ENCODE measurements at regions not wholly inside any gene's neighbourhood (a gene's known extent, or its start where the extent isn't known, plus 50 kb on each side); places are given as distances from the start of the nearest gene placed in this dataset.
"Not testable (repeated sequence)": the region's sequence is repeated elsewhere in the genome, so short reads cannot be mapped to it uniquely, and the experiment has no call there.

GRCh38 chr5:60488466-60489130, 211.4 kb downstream of the DEPDC1B start:
- DNase-seq (ENCODE audit: low read depth in 2 of 2): no peak

GRCh38 chr5:60487885-60488442, 212.0 kb downstream of the DEPDC1B start:
- DNase-seq (ENCODE audit: low read depth in 2 of 2): peak; percentile 32 to 36

- DNase-seq (ENCODE audit: low read depth in 2 of 2): no peak
These were observed 212.5 kb downstream of the DEPDC1B start for GRCh38 chr5:60487476-60487875.

- no peak for DNase-seq (ENCODE audit: low read depth in 2 of 2)
These were observed 214.6 kb downstream of the DEPDC1B start for GRCh38 chr5:60485361-60485760.

GRCh38 chr5:60483050-60483449, 216.9 kb downstream of the DEPDC1B start:
- DNase-seq (ENCODE audit: low read depth in 2 of 2): no peak

- DNase-seq (ENCODE audit: low read depth in 2 of 2): no peak
These were observed 217.7 kb downstream of the DEPDC1B start for GRCh38 chr5:60482301-60482700.

GRCh38 chr5:60479542-60479941, 220.4 kb downstream of the DEPDC1B start:
- DNase-seq (ENCODE audit: low read depth in 2 of 2): no peak

GRCh38 chr5:60477849-60478248, 222.1 kb downstream of the DEPDC1B start:
- no peak for DNase-seq (ENCODE audit: low read depth in 2 of 2)

- DNase-seq (ENCODE audit: low read depth in 2 of 2): no peak
These were observed 226.3 kb downstream of the DEPDC1B start for GRCh38 chr5:60473654-60474053.

GRCh38 chr5:60473027-60473426, 226.9 kb downstream of the DEPDC1B start:
- DNase-seq (ENCODE audit: low read depth in 2 of 2): not testable (repeated sequence)

GRCh38 chr5:60470881-60471280, 229.1 kb downstream of the DEPDC1B start:
- DNase-seq (ENCODE audit: low read depth in 2 of 2): no peak

- no peak for DNase-seq (ENCODE audit: low read depth in 2 of 2)
These were observed 230.7 kb downstream of the DEPDC1B start for GRCh38 chr5:60469286-60469685.

- DNase-seq (ENCODE audit: low read depth in 2 of 2): no peak
These were observed 236.6 kb downstream of the DEPDC1B start for GRCh38 chr5:60463179-60463868.

- no peak for DNase-seq (ENCODE audit: low read depth in 2 of 2)
These were observed 241.3 kb downstream of the DEPDC1B start for GRCh38 chr5:60458666-60459065.

- DNase-seq (ENCODE audit: low read depth in 2 of 2): no peak
These were observed 242.7 kb downstream of the DEPDC1B start for GRCh38 chr5:60457233-60457632.

GRCh38 chr5:60455589-60455988, 244.4 kb downstream of the DEPDC1B start:
- no peak for DNase-seq (ENCODE audit: low read depth in 2 of 2)

- not testable (repeated sequence) for DNase-seq (ENCODE audit: low read depth in 2 of 2)
These were observed 245.7 kb downstream of the DEPDC1B start for GRCh38 chr5:60454277-60454676.

- no peak for DNase-seq (ENCODE audit: low read depth in 2 of 2)
These were observed 246.6 kb downstream of the DEPDC1B start for GRCh38 chr5:60453186-60453976.

GRCh38 chr5:60448600-60448999, 251.4 kb downstream of the DEPDC1B start:
- no peak for DNase-seq (ENCODE audit: low read depth in 2 of 2)

GRCh38 chr5:60447488-60447920, 252.5 kb downstream of the DEPDC1B start:
- no peak for DNase-seq (ENCODE audit: low read depth in 2 of 2)

GRCh38 chr5:60446917-60447316, 253.0 kb downstream of the DEPDC1B start:
- no peak for DNase-seq (ENCODE audit: low read depth in 2 of 2)

GRCh38 chr5:60445921-60446320, 254.0 kb downstream of the DEPDC1B start:
- no peak for DNase-seq (ENCODE audit: low read depth in 2 of 2)

Data from fibroblast of skin of left quadriceps (primary cell).